Progenitor cell of endocrine pancreas (in vitro differentiated cells): ENCODE measurements at regions not wholly inside any gene's neighbourhood (a gene's known extent, or its start where the extent isn't known, plus 50 kb on each side); places are given as distances from the start of the nearest gene placed in this dataset.
"Not testable (repeated sequence)": the region's sequence is repeated elsewhere in the genome, so short reads cannot be mapped to it uniquely, and the experiment has no call there.

Experiments
- DNase-seq: peaks from one replicate; pipeline ENCODE4 v3.0.0; 2021; ENCODE audit warnings: low spot score; ENCODE audit not compliant: unreplicated experiment
- H3K27ac Mint-ChIP-seq: 2 replicates; pipeline ENCODE4 v1.8.0; 2021; ENCODE audit warnings: mild to moderate bottlenecking, moderate library complexity, mixed read lengths
- H3K27me3 Mint-ChIP-seq: 2 replicates; pipeline ENCODE4 v1.8.0; 2021; ENCODE audit warnings: mixed read lengths
- H3K36me3 Mint-ChIP-seq: 2 replicates; pipeline ENCODE4 v1.8.0; 2022; ENCODE audit warnings: mixed read lengths; ENCODE audit not compliant: insufficient read depth
- H3K4me1 Mint-ChIP-seq: 2 replicates; pipeline ENCODE4 v1.8.0; 2021; ENCODE audit warnings: low read depth, mixed read lengths
- H3K4me3 Mint-ChIP-seq: 2 replicates; pipeline ENCODE4 v1.8.0; 2021; ENCODE audit warnings: low read depth, mild to moderate bottlenecking, moderate library complexity, mixed read lengths
- H3K9me3 Mint-ChIP-seq: 2 replicates; pipeline ENCODE4 v1.8.0; 2021; ENCODE audit warnings: low read depth, mixed read lengths
- CTCF ChIP-seq: fragments of 200-600 bp; sonication (generic); IDR thresholded peaks from one replicate; pipeline ENCODE4 v1.5.0; 2021; ENCODE audit warnings: antibody characterized with exemption, mild to moderate bottlenecking; ENCODE audit not compliant: unreplicated experiment

DNA sequence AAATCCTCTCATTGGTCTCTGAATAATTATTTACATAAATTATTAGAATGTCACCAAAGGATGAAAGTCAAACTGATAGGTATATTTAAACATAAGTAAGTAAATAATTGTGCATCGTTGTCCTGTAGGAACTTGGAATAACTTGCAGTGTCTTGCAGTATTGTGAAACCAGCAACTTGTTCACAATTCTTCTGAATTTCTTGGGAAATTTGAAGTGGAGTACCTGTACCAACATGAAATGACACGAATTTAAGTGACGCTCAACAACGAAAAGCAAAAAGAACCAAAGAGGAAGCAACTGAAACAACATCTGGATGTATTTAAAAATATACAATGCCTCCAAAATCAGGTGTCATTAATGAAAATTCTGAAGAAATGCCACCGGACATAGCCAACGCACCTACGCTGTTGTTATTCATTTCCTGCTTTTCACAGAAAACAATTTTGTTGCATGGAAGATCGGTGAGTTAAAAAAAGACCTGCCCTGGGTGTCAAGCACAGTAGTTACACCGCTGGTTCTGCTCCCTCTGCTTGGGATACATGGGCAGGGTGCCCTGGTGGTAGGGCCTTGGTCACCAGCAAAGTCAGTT is 112.5 kb downstream of the RPLP1 start:
- H3K4me1 Mint-ChIP-seq = peaks cover 39% of the 10 kb centered on the region
- TF ChIP-seq CTCF = no peak
- peaks cover 7% of the 10 kb centered on the region for H3K36me3 Mint-ChIP-seq
- H3K27ac Mint-ChIP-seq = no peak overlapping the region
- H3K9me3 Mint-ChIP-seq = no peaks in the 10 kb centered on the region
- no peak for DNase-seq
- no peak overlapping the region for H3K4me3 Mint-ChIP-seq
- peaks cover 47% of the 10 kb centered on the region for H3K27me3 Mint-ChIP-seq

DNA sequence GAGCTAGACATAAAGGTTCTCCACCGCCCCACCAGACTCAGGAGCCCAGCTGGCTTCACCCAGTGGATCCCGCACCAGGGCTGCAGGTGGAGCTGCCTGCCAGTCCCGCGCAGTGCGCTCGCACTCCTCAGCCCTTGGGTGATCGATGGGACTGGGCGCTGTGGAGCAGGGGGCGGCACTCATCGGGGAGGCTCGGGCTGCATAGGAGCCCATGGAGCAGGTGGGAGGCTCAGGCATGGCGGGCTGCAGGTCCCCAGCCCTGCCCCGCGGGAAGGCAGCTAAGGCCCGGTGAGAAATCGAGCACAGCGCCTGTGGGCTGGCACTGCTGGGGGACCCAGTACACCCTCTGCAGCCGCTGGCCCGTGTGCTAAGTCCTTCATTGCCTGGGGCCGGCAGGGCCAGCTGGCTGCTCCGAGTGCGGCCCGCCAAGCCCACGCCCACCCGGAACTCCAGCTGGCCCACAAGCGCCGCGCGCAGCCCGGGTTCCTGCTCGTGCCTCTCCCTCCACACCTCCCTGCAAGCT is 114.7 kb downstream of the RPLP1 start:
- not testable (repeated sequence) for H3K4me3 Mint-ChIP-seq, H3K9me3 Mint-ChIP-seq, H3K27ac Mint-ChIP-seq, H3K36me3 Mint-ChIP-seq, DNase-seq
- Mint-ChIP-seq H3K27me3 (peaks cover 66% of the 10 kb centered on the region), H3K4me1 (peaks cover 18% of the 10 kb centered on the region)

- DNase-seq = no peak
- TF ChIP-seq CTCF = no peak
- Mint-ChIP-seq H3K4me1 (peaks cover 7% of the 10 kb centered on the region), H3K9me3 (no peaks in the 10 kb centered on the region), H3K4me3 (no peak overlapping the region), H3K36me3 (peaks cover 8% of the 10 kb centered on the region), H3K27ac (no peak overlapping the region), H3K27me3 (peaks cover 68% of the 10 kb centered on the region)
Observed at GRCh38 chr15:69568173-69569009, 115.8 kb downstream of the RPLP1 start.

DNA sequence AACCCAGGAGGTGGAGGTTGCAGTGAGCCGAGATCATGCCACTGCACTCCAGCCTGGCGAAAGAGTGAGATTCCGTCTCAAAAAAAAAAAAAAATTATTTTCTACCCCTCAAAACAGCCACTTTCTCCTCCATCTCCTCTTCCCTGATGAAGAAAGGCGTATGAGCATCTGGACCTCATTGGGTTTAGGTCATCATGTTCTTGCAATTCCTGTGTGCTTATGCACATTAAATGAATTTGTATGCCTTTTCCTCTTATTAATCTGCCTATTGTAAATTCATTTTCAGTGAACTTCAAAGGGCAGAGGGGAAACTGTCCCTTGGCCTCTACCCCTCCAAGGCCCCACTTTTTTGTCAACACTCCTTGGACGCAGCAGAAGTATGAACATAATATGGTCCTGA is 117.8 kb downstream of the RPLP1 start:
- Mint-ChIP-seq H3K27ac (no peak overlapping the region), H3K36me3 (peaks cover 6% of the 10 kb centered on the region), H3K27me3 (peaks cover 78% of the 10 kb centered on the region), H3K4me3 (no peak overlapping the region), H3K9me3 (no peaks in the 10 kb centered on the region), H3K4me1 (no peaks in the 10 kb centered on the region)
- DNase-seq = no peak
- no peak for TF ChIP-seq CTCF

DNA sequence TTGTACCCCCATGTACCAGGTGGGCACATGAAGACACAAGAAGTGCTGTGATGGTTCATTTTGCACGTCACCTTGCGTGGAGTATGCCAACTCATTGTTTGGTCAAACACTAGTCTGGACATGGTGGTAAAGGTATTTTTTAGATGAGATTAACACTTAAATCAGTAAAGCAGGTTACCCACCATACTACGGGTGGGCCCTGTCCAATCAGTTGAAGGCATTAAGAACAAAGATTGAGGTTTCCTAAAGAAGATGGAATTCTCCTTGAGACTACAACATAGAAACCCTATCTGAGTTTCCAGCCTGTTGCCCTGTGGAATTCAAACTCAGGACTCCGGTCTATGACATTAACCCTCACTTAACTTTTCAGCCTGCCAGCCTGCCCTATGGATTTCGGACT is 118.4 kb downstream of the RPLP1 start:
- H3K4me1 Mint-ChIP-seq = no peaks in the 10 kb centered on the region
- H3K4me3 Mint-ChIP-seq = no peak overlapping the region
- no peak overlapping the region for H3K27ac Mint-ChIP-seq
- H3K9me3 Mint-ChIP-seq = no peaks in the 10 kb centered on the region
- peaks cover 6% of the 10 kb centered on the region for H3K36me3 Mint-ChIP-seq
- peaks cover 82% of the 10 kb centered on the region for H3K27me3 Mint-ChIP-seq
- no peak for TF ChIP-seq CTCF
- DNase-seq = no peak

- H3K27ac Mint-ChIP-seq, H3K36me3 Mint-ChIP-seq, H3K9me3 Mint-ChIP-seq, DNase-seq, H3K4me3 Mint-ChIP-seq: not testable (repeated sequence)
- Mint-ChIP-seq H3K4me1 (peaks cover 16% of the 10 kb centered on the region), H3K27me3 (peaks cover 93% of the 10 kb centered on the region)
Observed at GRCh38 chr15:69573278-69573677, 120.7 kb downstream of the RPLP1 start.
